ENCODE measurements at regions not wholly inside any gene's neighbourhood (a gene's known extent, or its start where the extent isn't known, plus 50 kb on each side); places are given as distances from the start of the nearest gene placed in this dataset.

GRCh38 chr11:70829886-70830272 lies 422.5 kb downstream of the SHANK2 start:
- DNase-seq = no peak
- H3K4me3 ChIP-seq = no peak overlapping the region
- TF ChIP-seq CTCF (IDR thresholded peaks at IDR 0.05) = no peak
- no peaks in the 10 kb centered on the region for H3K9me3 ChIP-seq
- peaks cover 0 to 62% of the 10 kb centered on the region in 2 donors for H3K27me3 ChIP-seq
- peaks cover 0 to 9% (median 0%) of the 10 kb centered on the region in 4 donors for H3K4me1 ChIP-seq
- no peak overlapping the region for H3K27ac ChIP-seq
- no peaks in the 10 kb centered on the region for H3K36me3 ChIP-seq
- intact Hi-C loops (cut with DNase I; ENCODE audit: low total_unique reads) = no loop called here

GRCh38 chr11:70833011-70833410 lies 419.4 kb downstream of the SHANK2 start:
- peaks cover 0 to 2% (median under 1%) of the 10 kb centered on the region in 3 donors for H3K9me3 ChIP-seq
- no peak for TF ChIP-seq CTCF (IDR thresholded peaks at IDR 0.05)
- no peaks in the 10 kb centered on the region for H3K36me3 ChIP-seq
- intact Hi-C loops (cut with DNase I; ENCODE audit: low total_unique reads) = no loop called here
- DNase-seq = no peak
- H3K4me3 ChIP-seq = no peak overlapping the region
- no peak overlapping the region for H3K27ac ChIP-seq
- no peaks in the 10 kb centered on the region for H3K4me1 ChIP-seq
- peaks cover 0 to 50% of the 10 kb centered on the region in 2 donors for H3K27me3 ChIP-seq

- no peak overlapping the region for H3K27ac ChIP-seq
- TF ChIP-seq CTCF (IDR thresholded peaks at IDR 0.05) = no peak
- H3K4me1 ChIP-seq = no peaks in the 10 kb centered on the region
- H3K36me3 ChIP-seq = no peaks in the 10 kb centered on the region
- no peak for DNase-seq
- intact Hi-C loops (cut with DNase I; ENCODE audit: low total_unique reads) = no loop called here
- peaks cover 0 to 6% (median 4%) of the 10 kb centered on the region in 3 donors for H3K9me3 ChIP-seq
- peaks cover 0 to 47% of the 10 kb centered on the region in 2 donors for H3K27me3 ChIP-seq
- no peak overlapping the region for H3K4me3 ChIP-seq
These were observed 418.8 kb downstream of the SHANK2 start for GRCh38 chr11:70833554-70833953.

- no peaks in the 10 kb centered on the region for H3K36me3 ChIP-seq
- H3K27me3 ChIP-seq = peaks cover 0 to 39% of the 10 kb centered on the region in 2 donors
- TF ChIP-seq CTCF (IDR thresholded peaks at IDR 0.05) = no peak
- no peaks in the 10 kb centered on the region for H3K4me1 ChIP-seq
- no peak overlapping the region for H3K27ac ChIP-seq
- intact Hi-C loops (cut with DNase I; ENCODE audit: low total_unique reads) = no loop called here
- H3K4me3 ChIP-seq = no peak overlapping the region
- no peak for DNase-seq
- H3K9me3 ChIP-seq = peaks cover 0 to 11% (median 4%) of the 10 kb centered on the region in 3 donors
These were observed 418.0 kb downstream of the SHANK2 start for GRCh38 chr11:70834277-70834940.

- DNase-seq = no peak
- Histone ChIP-seq H3K36me3 (no peaks in the 10 kb centered on the region), H3K4me1 (no peaks in the 10 kb centered on the region), H3K9me3 (peaks cover 0 to 11% (median 4%) of the 10 kb centered on the region in 3 donors), H3K27ac (no peak overlapping the region), H3K27me3 (peaks cover 0 to 33% of the 10 kb centered on the region in 2 donors), H3K4me3 (no peak overlapping the region)
- TF ChIP-seq CTCF (IDR thresholded peaks at IDR 0.05) = no peak
- intact Hi-C loops (cut with DNase I; ENCODE audit: low total_unique reads) = no loop called here
These were observed 417.3 kb downstream of the SHANK2 start for GRCh38 chr11:70834984-70835560.
